NK-92 (cell line): ENCODE measurements at regions not wholly inside any gene's neighbourhood (a gene's known extent, or its start where the extent isn't known, plus 50 kb on each side); places are given as distances from the start of the nearest gene placed in this dataset.
"Not testable (repeated sequence)": the region's sequence is repeated elsewhere in the genome, so short reads cannot be mapped to it uniquely, and the experiment has no call there.

Experiments used
- DNase-seq: peaks from one replicate; lab custom pipeline; 2025; ENCODE audit not compliant: unreplicated experiment; lab: John Stamatoyannopoulos, UW

DNA sequence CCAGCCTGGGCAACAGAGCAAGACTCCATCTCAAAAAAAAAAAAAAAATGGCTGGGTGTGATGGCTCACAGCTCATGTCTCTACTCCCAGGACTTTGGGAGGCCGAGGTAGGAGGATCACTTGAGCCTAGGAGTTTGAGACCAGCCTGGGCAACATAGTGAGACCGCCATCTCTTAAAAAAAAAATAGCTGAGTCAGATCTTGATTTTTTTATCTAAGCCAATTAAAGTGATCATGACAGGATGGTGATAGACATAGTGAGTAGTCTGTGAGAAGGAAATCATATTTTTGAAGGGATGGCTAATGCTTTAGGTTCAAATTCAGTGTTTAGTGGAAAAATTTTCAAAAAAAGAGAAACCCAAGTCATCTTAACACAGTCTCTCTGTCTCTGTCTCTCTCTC, 114.6 kb upstream of the JARID2 start:
- DNase-seq = no peak

DNA sequence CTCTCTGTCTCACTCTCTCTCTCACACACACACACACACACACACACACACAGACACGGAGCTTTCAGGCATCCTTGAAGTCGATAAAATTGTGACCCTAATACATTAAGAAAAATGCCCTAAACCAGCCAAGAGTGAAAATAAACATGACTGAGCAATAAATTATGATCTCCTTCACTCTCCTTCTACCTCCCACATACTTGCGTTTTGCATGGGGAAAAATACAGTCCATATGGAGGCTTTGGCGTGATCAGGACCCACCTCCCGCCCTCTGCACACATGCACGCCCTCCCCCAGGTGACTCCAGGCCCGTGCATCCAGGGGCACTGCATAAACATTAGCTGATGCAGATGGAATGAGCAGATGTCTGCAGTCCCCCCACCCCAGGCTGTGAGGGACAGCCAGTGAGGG, 114.2 kb upstream of the JARID2 start:
- DNase-seq = no peak

DNA sequence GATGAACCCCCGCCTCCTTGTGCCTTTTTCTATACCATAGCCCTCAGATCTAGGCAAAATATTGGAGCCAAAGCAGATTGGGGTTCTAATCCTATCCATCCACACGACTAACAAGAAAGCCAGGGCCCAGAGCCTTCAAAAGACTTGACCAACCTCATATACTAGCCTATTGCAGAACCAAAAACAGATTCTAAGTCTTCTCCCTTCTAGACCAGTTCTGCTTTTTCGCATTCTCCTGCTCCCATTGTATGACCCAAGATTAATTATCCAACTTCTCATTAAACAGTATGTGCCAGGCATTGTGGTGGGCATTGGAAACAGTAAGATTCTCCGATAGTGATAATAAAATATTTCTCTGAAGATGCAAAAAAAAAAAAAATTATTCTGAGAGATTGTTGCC, 113.7 kb upstream of the JARID2 start:
- no peak for DNase-seq

DNA sequence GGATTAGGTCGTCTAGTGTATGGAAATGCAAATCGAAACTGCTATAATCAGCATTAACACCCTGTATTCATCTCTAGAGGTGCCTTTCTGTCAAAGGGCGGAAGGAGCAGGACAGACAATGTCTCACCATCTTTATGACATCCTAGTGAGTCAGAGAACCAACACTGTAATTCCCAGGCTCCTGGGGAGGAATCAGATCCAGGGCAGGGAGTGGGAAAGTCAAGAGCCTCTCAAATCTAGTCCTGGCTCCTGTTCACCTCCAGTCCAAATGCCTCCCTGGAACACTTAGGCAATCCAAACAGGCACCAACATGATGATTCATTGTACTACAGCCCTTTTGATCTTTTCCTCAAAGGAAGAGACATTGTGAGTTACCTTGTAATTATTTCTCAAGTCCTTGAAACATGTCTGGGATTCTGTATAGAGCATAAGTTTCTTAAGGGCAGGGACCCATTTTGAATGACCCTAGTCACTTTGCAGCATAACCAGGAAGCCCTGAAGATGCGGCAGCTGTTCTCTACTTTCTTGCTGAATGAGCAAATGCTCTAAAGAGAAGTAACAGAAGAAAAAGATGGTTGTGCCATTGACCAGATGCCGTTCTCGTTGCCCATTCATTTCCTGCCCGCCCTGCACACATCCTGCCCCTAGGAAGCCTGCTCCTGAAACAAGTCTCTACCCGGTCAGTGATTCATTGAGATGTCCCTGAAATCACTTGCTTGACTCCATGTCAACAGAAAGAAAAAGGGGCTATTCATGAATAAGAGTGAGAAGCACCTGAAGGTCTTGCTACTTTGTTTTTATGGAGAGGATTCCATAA, 112.8 kb upstream of the JARID2 start:
- DNase-seq = no peak

DNA sequence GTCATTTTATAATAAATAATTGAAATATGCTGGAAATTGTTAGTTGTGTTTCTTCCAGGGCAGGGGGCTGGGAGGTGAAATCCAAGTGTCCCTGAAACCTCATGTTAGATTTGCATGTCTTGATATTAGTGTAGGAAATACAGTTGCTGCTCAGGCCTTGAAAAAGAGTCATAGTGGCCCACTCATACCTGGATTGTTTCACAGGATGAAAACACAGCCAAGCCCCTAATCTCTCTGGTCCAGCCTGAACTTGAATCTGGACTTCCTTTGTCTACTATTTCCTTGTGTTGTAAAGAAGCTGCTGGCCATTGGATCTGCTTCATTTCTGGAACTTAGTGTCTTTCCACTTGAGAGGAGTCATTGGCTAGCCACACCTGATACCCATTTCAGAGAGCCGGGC, 108.8 kb upstream of the JARID2 start:
- no peak for DNase-seq

DNA sequence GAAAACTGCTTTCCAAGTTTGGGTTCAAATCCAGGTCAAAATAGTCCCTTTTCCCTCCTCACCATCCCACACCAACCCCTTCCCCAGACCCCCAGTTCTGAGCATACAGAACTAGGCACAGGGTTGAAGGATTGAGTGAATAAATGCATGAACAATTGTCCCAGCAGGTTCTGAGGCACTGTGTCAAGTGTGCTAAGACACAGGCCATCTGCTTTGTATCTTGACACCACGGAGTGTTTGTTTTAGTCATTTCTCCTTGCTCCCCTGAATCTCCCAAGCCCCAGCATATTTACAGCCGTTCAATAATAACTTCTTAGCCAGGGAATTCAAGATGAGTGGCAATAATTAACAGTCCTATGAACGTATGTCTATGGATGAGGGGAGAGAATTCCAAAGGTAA, 102.8 kb upstream of the JARID2 start:
- DNase-seq = no peak

DNA sequence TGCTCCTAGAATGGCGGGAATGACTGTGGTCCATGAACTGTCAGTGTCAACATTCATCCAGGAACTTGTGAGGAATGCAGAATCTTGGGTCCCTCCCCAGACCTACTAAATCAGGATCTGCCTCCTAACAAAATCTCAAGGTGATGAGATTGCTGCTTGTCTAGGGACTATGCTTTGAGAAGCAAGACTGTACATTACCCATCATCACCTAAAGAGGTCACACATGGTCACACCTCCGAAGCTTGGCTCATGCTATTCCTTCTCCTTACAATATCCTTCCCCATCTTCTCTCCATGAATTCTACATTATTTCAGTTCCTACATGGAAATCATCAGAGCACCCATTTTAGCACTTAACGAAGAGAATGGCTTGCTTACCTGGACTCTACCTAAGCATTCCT, 102.3 kb upstream of the JARID2 start:
- DNase-seq = no peak

DNA sequence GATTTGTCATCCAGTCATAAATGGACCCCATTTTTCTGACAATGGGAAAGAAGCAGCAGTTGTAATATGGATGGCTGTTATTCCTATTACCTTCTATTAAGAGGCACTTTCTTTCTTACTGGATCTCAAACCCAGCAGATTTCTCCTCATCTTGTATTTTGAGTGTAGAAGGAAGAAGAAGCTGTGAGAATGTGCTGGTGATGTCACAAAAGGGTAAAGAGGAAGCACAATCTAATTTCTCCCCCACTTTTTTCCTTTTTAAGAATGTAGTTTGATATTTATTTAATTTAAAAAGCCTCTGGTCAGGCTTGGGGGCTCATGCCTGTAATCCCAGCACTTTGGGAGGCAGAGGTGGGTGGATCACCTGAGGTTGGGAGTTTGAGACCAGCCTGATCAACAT, 100.0 kb upstream of the JARID2 start:
- no peak for DNase-seq

DNA sequence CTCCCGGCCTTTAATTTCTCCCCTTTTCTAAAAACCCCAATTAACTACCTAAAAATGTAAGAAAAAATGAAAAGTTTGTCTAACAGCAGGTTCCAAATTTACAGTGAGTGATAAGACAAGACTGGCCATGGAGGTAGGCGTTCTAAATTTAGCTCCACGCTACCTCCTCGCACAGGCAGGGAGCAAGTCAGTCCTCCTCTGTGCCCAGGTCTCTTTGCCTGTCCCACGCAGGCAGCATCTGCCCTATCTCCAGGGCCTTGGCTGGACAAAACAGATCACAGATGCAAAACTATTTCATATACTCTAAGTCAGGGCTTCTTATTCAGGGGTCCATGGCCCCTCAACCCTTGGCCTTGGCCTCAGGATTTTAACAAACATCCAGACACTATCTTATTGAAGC, 98.0 kb upstream of the JARID2 start:
- no peak for DNase-seq

DNA sequence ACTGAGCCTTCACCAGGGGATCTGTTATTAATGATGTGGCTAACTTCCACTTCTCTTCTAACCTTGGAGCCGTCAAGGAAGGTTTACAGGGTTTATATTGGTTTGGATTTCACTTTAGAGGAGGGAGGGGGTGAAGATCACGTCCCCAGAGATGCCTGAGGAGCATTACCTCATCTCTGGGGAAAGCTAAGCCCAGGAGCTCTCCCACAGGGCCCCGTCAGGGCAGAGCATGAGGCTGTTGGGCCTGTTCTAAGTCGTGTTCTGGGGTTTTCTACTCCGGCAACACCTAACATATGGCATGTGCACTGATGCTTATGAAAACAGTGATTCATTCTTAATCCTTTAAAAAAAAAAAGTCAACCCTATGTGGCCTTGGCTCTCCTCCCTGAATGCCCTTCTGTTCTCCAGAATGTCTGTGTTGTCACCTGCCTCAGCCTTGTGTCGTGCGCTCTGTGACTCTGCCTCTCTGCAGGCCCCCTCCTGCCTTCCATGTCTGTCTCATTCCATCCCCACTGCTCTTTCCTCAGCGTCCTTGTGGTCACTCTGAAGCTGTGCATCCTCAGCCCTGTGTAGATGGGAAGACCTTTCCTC, 97.4 kb upstream of the JARID2 start:
- DNase-seq = no peak

DNA sequence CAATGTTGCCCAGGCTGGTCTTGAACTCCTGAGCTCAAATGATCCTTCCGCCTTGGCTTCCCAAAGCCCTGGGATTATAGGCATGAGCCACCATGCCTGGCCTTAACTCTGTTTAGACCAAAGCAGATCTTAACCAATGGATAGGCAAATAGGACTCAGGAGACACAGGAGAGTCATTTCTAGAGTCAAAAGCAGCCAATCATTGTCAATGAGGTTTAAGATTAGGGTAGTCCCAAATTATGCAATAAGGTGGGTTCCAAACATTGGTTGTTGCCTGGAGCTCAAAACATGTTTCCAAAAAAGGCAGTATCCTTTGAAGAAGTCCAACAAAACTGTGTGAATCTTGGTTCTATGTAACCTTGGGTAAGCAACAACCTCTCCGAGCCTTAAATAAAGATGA, 95.7 kb upstream of the JARID2 start:
- no peak for DNase-seq

DNA sequence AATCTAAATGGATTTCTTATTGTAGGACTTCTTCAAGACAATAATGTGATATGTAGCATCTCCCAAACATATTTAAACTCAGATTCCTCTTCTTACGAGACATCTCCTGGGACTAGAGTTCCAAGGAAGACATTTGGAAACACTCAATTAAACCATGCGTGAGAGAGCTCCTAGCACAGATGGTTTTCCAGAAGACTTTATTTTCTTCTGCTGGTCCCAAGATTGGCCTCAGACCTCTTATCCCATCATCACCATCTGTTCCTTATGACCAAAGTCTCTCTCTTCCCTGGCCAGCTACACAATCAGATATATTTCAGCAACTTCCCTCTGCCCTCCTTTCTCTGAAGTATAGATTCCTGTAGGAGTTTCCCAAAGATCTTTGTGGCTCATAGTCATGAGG, 93.2 kb upstream of the JARID2 start:
- DNase-seq = no peak

DNA sequence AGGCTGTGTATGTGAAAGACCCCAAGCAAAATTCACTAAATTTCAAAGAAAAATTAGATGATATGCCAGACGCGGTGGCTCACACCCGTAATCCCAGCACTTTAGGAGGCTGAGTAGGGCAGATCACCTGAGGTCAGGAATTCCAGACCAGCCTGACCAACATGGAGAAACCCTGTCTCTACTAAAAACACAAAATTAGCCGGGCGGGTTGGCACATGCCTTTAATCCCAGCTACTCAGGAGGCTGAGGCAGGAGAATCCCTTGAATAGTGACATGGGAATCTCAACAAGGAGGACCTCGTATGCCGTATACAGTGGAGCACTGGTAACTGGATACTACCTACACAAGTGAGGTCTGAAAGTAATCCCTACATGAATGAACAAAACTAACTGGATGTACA, 92.7 kb upstream of the JARID2 start:
- no peak for DNase-seq

DNA sequence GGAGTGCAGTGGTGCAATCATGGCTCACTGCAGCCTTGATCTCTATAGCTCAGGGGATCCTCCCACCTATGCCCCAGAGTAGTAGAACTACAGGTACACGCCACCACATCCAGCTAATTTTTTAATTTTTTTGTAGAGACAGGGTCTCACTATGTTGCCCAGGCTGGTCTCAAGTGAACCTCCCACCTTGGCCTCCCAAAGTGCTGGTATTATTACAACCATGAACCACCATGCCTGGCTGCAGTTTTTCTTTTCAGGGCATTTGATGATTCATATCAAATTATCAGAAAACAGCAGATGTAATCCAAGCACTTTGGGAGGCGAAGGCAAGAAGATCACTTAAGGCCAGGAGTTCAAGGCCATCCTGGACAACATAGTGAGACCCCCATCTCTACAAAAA, 88.4 kb upstream of the JARID2 start:
- DNase-seq = no peak

DNA sequence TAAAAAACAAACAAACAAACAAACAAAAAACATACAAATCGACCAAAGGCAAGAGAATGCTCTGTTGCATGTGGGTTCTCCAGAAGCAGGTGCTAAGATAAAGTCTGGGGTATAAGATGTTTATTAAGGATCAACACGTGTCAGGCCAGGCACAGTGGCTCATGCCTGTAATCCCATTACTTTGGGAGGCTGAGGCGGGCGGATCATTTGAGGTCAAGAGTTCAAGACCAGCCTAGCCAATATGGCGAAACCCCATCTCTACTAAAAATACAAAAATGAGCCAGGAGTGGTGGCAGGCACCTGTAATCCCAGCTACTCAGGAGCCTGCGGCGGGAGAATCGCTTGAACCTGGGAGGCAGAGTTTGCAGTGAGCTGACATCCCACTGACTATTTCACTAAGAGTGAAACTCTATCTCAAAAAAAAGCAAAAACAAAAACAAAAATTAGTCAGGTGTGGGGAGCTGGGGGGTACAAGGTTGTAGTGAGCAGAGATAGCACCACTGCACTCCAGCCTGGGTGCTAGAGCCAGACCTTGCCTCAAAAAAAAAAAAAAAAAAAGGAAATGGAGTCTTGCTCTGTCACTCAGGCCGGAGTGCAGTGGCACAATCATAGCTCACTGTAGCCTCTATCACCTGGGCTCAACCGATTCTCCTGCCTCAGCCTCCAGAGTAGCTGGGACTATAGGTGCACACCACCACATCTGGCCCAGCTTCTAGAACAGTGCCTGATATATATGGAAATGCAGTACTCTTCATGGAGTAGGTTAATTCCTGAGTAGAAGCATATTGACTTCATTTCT, 86.8 kb upstream of the JARID2 start:
- DNase-seq = no peak

DNA sequence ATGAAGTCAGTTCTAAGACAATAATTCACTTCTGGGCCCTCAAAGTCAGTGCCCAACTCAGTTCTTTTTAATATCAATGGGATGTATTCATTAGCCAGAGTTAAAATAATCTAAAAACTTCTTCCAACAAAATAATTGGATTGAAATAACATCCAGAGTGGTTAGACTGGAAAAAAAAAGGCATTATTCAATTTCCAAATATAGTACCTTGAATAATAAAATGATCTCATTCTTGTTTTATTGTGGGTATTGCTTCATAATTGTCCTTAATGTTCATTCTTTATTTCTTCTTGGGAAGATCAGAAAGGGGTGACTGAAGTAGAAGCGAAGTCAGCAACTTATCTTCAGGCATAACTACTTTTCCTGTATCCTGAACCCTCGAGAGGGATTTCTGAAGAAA, 85.1 kb upstream of the JARID2 start:
- no peak for DNase-seq

DNA sequence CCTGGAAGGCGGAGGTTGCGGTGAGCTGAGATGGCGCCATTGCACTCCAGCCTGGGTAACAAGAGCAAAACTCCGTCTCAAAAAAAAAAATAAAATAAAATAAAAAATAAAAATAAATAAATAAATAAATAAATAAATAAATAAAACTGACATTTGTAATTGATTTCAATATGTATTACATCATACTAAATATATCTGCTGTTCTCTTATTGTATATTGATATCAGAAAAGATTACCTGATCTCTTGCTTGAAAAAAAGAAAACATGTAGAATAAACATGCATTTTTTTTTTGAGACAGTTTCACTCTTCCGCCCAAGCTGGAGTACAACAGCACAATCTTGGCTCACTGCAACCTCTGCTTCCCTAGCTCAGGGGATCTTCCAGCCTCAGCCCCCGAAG, 81.0 kb upstream of the JARID2 start:
- DNase-seq = not testable (repeated sequence)

DNA sequence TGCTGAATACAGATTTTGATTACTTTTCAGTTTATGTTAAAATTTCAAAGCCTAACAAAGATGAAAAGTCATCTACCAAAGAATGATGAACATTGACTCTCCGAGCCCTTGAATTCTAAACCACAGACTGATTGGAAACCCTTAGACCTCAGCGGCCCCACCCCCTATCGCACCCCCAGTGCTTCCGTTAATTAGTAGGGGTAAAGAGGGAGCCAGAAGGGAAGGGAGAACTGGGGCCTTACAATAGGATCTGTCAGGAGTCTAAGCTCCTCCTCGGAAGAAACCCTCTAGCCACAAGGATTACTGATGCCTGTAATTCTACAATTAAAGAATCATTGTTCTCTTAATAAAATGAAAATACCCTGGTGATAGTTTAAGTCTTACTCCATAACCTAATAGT, 79.7 kb upstream of the JARID2 start:
- no peak for DNase-seq

DNA sequence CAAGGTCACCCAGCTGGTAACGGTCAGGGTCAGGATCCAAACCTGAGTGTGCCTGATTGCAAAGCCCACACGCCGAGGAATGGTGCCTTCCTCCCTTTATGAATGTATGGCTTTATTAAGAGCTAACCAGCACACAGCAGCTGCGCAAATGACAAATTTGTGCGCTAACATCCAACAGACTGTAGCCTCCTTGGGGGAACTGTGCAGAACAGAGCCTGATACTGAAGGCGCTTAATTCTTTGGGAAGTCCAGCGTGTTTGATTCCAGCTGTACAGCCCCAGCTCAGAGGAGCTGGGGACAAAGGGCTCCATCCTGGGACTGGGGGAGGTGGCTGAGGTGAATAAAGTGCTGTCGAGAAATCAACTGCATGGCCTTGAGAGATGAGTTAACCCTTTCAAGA, 75.7 kb upstream of the JARID2 start:
- DNase-seq = no peak

DNA sequence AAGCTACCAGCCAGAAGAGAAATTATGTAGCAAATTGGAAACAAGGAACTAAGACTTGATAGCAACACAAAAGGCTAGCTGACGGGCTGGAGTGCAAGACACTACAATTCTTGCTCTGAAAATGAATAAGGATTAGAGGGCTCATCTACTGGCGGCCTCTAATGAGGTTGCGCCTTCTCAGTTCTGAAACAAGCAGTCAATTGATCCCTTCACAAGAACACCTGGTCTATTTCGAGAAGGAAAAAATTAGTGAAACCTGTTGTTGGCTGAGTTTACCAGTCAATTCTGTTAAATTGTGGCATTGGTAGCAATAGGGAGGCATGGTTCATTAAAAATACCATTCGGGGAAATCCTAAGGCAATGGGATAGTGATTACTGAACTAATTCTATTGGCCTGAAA, 74.8 kb upstream of the JARID2 start:
- no peak for DNase-seq

DNA sequence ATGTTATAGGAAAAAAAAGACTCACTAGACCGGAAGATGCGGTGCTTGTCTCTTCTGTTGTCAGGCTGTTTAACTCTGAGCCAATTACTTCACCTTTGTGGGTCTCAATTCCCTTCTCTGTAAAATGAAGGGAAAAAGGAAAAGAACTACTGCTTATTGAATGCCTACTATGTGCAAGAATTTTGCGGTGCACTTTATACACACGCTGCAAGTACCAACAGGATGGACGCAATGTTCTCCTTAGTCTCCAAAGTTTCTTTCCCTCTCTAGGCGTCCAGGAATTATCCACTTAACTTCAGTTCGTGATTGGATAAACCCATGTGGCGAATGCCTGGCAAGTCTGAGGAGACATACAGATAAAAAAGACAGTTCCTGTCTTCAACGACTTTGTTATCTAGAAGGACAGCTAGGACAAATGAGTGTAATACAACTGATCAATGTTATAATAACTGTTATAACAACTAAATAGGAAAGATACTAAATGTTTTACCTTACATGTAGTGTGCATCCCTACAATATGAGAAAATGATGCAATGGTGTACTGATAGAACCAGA, 69.0 kb upstream of the JARID2 start:
- no peak for DNase-seq

DNA sequence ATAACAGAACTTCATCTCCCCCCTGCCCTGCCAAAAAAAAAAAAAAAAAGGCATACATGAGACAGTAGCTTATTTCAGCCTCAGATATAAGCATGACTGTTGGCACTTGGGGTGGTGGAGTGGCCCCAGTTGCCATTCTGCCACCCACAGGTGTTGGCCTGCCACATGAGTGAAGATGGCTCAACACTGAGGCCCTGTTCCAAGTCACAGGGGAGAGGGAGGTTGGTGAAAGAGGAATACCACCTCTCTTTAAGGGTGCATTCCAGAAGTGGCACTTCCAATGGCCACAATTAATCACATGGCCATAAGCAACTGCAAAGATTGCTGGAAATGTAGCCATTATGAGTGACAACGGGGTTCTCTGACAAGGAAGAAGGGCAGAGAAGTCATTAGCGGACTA, 61.9 kb upstream of the JARID2 start:
- no peak for DNase-seq
